ENCODE measurements at regions not wholly inside any gene's neighbourhood (a gene's known extent, or its start where the extent isn't known, plus 50 kb on each side); places are given as distances from the start of the nearest gene placed in this dataset.

DNA sequence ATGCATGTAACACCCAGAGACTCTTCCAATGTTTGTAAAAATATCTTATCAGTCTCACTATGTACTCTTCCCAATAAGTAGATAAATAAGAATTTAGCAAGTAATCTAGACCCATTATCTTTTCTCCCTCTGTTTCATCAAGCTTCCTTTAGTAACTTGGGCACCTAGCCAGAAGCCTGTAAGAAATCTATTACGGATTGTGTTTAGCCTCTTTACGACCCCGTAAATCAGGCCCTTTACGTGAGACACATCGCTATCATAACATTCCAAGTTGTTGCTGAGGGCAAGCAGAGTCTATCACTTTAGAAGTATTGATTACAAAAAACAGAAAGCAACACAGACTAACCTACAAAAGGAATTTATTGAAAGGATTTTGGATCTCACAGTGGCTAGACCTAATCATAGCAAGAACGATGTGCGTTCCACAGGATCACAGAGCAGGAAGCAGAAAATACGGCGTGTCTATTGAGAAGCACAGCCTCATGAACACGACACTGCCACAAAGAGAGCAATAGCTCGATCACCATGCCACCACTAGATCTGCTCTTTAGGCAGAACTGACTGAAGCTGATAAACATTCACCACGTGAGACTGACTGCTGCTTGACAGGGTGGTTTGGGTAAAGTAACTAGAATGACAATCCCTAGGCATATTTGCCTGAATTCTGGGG lies 922.1 kb downstream of the AMY1C start:
- H3K4me1 Mint-ChIP-seq = no peaks in the 10 kb centered on the region
- H3K4me3 ChIP-seq = no peak overlapping the region
- no peak for DNase-seq (ENCODE audit: low spot score)
- H4K20me1 ChIP-seq (ENCODE audit: low read depth) = no peaks in the 10 kb centered on the region
- TF ChIP-seq CTCF (IDR thresholded peaks at IDR 0.05) = no peak
- TF ChIP-seq EZH2phosphoT487 (IDR thresholded peaks at IDR 0.05) = no peak
- no peak for TF ChIP-seq EZH2 (IDR thresholded peaks at IDR 0.05)
- no peak overlapping the region for H3K4me3 Mint-ChIP-seq
- H3K27ac ChIP-seq = no peak overlapping the region
- H3K9ac ChIP-seq = no peak overlapping the region
- no peaks in the 10 kb centered on the region for H3K27me3 ChIP-seq
- no peaks in the 10 kb centered on the region for H3K9me3 ChIP-seq (ENCODE audit: low read depth)
- no peaks in the 10 kb centered on the region for H3K36me3 Mint-ChIP-seq
- no peaks in the 10 kb centered on the region for H3K4me1 ChIP-seq
- H3F3A ChIP-seq (ENCODE audit: low read depth) = no peaks in the 10 kb centered on the region
- H3K27ac Mint-ChIP-seq = no peak overlapping the region
- H3K9me3 Mint-ChIP-seq = no peaks in the 10 kb centered on the region
- H2AFZ ChIP-seq (replicated peaks) = no peak overlapping the region
- no peak overlapping the region for H3K4me2 ChIP-seq
- no peaks in the 10 kb centered on the region for H3K79me2 ChIP-seq (ENCODE audit: low read depth)
- H3K36me3 ChIP-seq = no peaks in the 10 kb centered on the region
- peaks cover 2% of the 10 kb centered on the region for H3K27me3 Mint-ChIP-seq (ENCODE audit: insufficient read depth, low read depth)

- Mint-ChIP-seq H3K9me3 (no peaks in the 10 kb centered on the region), H3K27ac (no peak overlapping the region), H3K4me3 (no peak overlapping the region), H3K36me3 (no peaks in the 10 kb centered on the region), H3K27me3 (ENCODE audit: insufficient read depth, low read depth) (no peaks in the 10 kb centered on the region), H3K4me1 (no peaks in the 10 kb centered on the region)
- H3K9me3 ChIP-seq (ENCODE audit: low read depth) = no peaks in the 10 kb centered on the region
- no peak for DNase-seq (ENCODE audit: low spot score)
- no peak overlapping the region for H3K9ac ChIP-seq
- no peaks in the 10 kb centered on the region for H3K36me3 ChIP-seq
- TF ChIP-seq EZH2phosphoT487 (IDR thresholded peaks at IDR 0.05) (no peak), EZH2 (IDR thresholded peaks at IDR 0.05) (no peak), CTCF (IDR thresholded peaks at IDR 0.05) (no peak)
- no peaks in the 10 kb centered on the region for H3K27me3 ChIP-seq
- no peak overlapping the region for H3K27ac ChIP-seq
- H3K4me1 ChIP-seq = no peaks in the 10 kb centered on the region
- no peaks in the 10 kb centered on the region for H3K79me2 ChIP-seq (ENCODE audit: low read depth)
- H3K4me2 ChIP-seq = no peak overlapping the region
- no peaks in the 10 kb centered on the region for H3F3A ChIP-seq (ENCODE audit: low read depth)
- no peaks in the 10 kb centered on the region for H4K20me1 ChIP-seq (ENCODE audit: low read depth)
- H3K4me3 ChIP-seq = no peak overlapping the region
- no peak overlapping the region for H2AFZ ChIP-seq (replicated peaks)
These were observed 949.7 kb downstream of the AMY1C start for GRCh38 chr1:104699433-104699832.

- Histone ChIP-seq H3K9me3 (ENCODE audit: low read depth) (no peaks in the 10 kb centered on the region), H3F3A (ENCODE audit: low read depth) (no peaks in the 10 kb centered on the region), H3K4me2 (no peak overlapping the region), H3K27me3 (no peaks in the 10 kb centered on the region), H3K4me3 (no peak overlapping the region), H4K20me1 (ENCODE audit: low read depth) (no peaks in the 10 kb centered on the region), H3K9ac (no peak overlapping the region), H3K27ac (no peak overlapping the region), H3K79me2 (ENCODE audit: low read depth) (no peaks in the 10 kb centered on the region), H2AFZ (replicated peaks) (no peak overlapping the region), H3K36me3 (no peaks in the 10 kb centered on the region), H3K4me1 (no peaks in the 10 kb centered on the region)
- H3K27me3 Mint-ChIP-seq (ENCODE audit: insufficient read depth, low read depth) = no peaks in the 10 kb centered on the region
- no peaks in the 10 kb centered on the region for H3K36me3 Mint-ChIP-seq
- H3K27ac Mint-ChIP-seq = no peak overlapping the region
- TF ChIP-seq EZH2phosphoT487 (IDR thresholded peaks at IDR 0.05) = no peak
- TF ChIP-seq CTCF (IDR thresholded peaks at IDR 0.05) = no peak
- no peak for TF ChIP-seq EZH2 (IDR thresholded peaks at IDR 0.05)
- H3K9me3 Mint-ChIP-seq = no peaks in the 10 kb centered on the region
- no peaks in the 10 kb centered on the region for H3K4me1 Mint-ChIP-seq
- no peak for DNase-seq (ENCODE audit: low spot score)
- H3K4me3 Mint-ChIP-seq = no peak overlapping the region
These were observed 953.0 kb downstream of the AMY1C start for GRCh38 chr1:104702731-104703130.
